Subcutaneous abdominal adipose tissue (tissue), 5 donors: ENCODE measurements at regions not wholly inside any gene's neighbourhood (a gene's known extent, or its start where the extent isn't known, plus 50 kb on each side); places are given as distances from the start of the nearest gene placed in this dataset.

Source experiments
- H3K27ac ChIP-seq: one replicate; pipeline ENCODE4 v1.7.0; 2013; ENCODE audit warnings: low read depth, mild to moderate bottlenecking, inconsistent platforms, low read length, moderate library complexity
- H3K27me3 ChIP-seq, 5 donors: one replicate each; pipeline ENCODE4 v1.7.0; 2013; ENCODE audit warnings: low read length in 5 of 5, inconsistent platforms in 1 of 5; ENCODE audit not compliant: control insufficient read depth in 5 of 5, insufficient read depth in 4 of 5
- H3K36me3 ChIP-seq, 5 donors: one replicate each; pipeline ENCODE4 v1.7.0; 2013; ENCODE audit warnings: low read length in 5 of 5; ENCODE audit not compliant: control insufficient read depth in 5 of 5, insufficient read depth in 5 of 5
- H3K4me1 ChIP-seq, 5 donors: one replicate each; pipeline ENCODE4 v1.7.0; 2013; ENCODE audit warnings: low read length in 5 of 5, mild to moderate bottlenecking in 3 of 5, moderate library complexity in 1 of 5; ENCODE audit not compliant: control insufficient read depth in 5 of 5, insufficient read depth in 5 of 5
- H3K4me3 ChIP-seq, 5 donors: one replicate each; pipeline ENCODE4 v1.7.0; 2013; ENCODE audit warnings: low read length in 5 of 5, low read depth in 1 of 5
- H3K9ac ChIP-seq, 5 donors: one replicate each; pipeline ENCODE4 v1.7.0; 2013; ENCODE audit warnings: low read length in 5 of 5, mild to moderate bottlenecking in 4 of 5, moderate library complexity in 3 of 5
- H3K9me3 ChIP-seq, 5 donors: one replicate each; pipeline ENCODE4 v1.7.0; 2013; ENCODE audit warnings: low read length in 5 of 5; ENCODE audit not compliant: control insufficient read depth in 5 of 5
- donor health status: healthy.
- donor health status: healthy.
- donor health status: healthy.
- donor health status: healthy.
- donor health status: healthy.

DNA sequence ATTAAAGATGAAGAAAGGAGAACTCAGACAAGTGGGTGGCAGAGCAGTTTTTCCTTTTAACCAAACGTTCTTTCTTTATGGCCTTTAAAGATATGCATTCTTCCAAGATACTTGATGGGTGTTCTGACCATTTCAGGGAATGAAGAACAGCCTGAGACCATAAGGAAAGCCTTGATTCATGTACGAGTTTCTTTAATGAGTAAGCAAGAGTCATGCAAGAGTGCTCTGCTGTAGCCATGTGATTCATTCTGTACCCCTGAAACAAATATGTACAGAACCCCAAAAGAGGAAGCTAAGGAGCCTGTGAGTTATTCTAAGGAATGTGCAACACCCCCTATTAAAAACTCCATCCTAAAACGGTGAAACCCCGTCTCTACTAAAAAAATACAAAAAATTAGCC is 372.8 kb downstream of the MTX2 start:
- Histone ChIP-seq H3K9ac (no peak overlapping the region), H3K9me3 (no peaks in the 10 kb centered on the region), H3K27ac (no peak overlapping the region), H3K4me3 (no peak overlapping the region), H3K27me3 (peaks cover 0 to 12% (median 4%) of the 10 kb centered on the region in 5 donors), H3K4me1 (peaks cover 0 to 11% (median 9%) of the 10 kb centered on the region in 5 donors), H3K36me3 (no peaks in the 10 kb centered on the region)

DNA sequence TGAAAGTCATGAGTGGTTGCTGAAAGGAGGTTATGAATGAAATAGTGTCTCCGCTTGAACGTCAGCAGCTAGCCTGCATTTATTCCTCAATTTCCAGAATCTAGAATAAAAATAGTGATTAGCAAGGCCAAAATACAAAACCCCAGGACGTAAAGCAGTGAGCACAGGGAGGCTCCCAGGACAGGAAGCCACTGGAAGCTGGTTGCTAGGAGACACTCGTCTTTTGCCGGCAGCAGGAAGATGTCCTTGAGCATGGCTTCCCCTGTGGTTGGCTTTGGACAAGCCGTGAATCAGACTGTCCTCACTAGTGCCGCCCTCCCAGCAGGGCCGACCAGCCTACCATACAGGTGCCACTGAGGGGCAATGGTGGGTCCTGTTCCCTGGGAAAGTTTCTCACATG is 374.4 kb downstream of the MTX2 start:
- H3K4me1 ChIP-seq, result peaks cover 0 to 4% (median 0%) of the 10 kb centered on the region in 5 donors
- no peaks in the 10 kb centered on the region for H3K9me3 ChIP-seq
- peaks cover 0 to 12% (median under 1%) of the 10 kb centered on the region in 5 donors for H3K27me3 ChIP-seq
- no peak overlapping the region for H3K27ac ChIP-seq
- H3K9ac ChIP-seq, result no peak overlapping the region
- no peaks in the 10 kb centered on the region for H3K36me3 ChIP-seq
- no peak overlapping the region for H3K4me3 ChIP-seq

GRCh38 chr2:176645494-176645893 is 376.3 kb downstream of the MTX2 start:
- no peaks in the 10 kb centered on the region for H3K36me3 ChIP-seq

GRCh38 chr2:176646033-176646615 is 376.9 kb downstream of the MTX2 start:
- no peak overlapping the region for H3K27ac ChIP-seq
- H3K9ac ChIP-seq, result no peak overlapping the region
- H3K27me3 ChIP-seq, result peaks cover 0 to 11% (median 4%) of the 10 kb centered on the region in 5 donors
- no peaks in the 10 kb centered on the region for H3K9me3 ChIP-seq
- no peak overlapping the region for H3K4me3 ChIP-seq
- H3K36me3 ChIP-seq, result no peaks in the 10 kb centered on the region
- peaks cover 0 to 4% (median 0%) of the 10 kb centered on the region in 5 donors for H3K4me1 ChIP-seq

More at GRCh38 chr2:176645494-176645893, 376.3 kb downstream of the MTX2 start:
- no peak overlapping the region for H3K9ac ChIP-seq
- H3K9me3 ChIP-seq, result no peaks in the 10 kb centered on the region
- H3K4me1 ChIP-seq, result peaks cover 0 to 4% (median 0%) of the 10 kb centered on the region in 5 donors
- H3K27me3 ChIP-seq, result peaks cover 0 to 11% (median 4%) of the 10 kb centered on the region in 5 donors
- no peak overlapping the region for H3K4me3 ChIP-seq
- no peak overlapping the region for H3K27ac ChIP-seq

GRCh38 chr2:176647325-176648165 is 378.3 kb downstream of the MTX2 start:
- no peak overlapping the region for H3K4me3 ChIP-seq
- H3K9ac ChIP-seq, result no peak overlapping the region
- H3K36me3 ChIP-seq, result no peaks in the 10 kb centered on the region
- no peak overlapping the region for H3K27ac ChIP-seq
- H3K9me3 ChIP-seq, result no peaks in the 10 kb centered on the region
- H3K4me1 ChIP-seq, result peaks cover 0 to 4% (median 0%) of the 10 kb centered on the region in 5 donors
- H3K27me3 ChIP-seq, result peaks cover 0 to 11% (median 4%) of the 10 kb centered on the region in 5 donors

DNA sequence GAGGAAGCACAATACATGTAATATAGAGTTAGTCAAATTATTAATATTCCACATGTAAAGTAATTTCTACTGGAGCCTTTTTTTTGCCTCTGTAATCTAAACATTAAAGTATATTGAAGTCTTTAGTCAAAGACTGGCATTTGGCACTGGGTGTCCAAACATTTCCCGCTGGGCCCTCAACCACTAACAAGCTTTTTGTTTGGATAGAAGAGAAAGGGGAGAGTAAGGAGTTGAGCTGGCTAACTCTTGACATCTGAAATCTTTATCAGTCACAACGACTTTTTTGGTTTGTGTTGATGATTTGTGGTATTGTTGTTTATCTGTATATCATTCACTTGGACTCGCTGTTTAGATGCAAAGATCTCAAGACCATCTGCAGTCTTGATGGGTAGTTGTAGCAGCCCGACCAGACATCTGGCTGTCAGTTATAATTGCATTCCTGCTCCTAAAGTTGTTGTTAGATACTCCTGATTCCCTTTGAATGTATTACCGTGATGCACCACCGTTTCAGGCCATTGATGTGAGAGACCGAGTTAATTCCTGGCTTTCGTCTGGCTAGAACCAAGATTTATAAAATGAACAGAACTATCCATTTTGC is 379.6 kb downstream of the MTX2 start:
- no peaks in the 10 kb centered on the region for H3K9me3 ChIP-seq
- peaks cover 0 to 2% (median 0%) of the 10 kb centered on the region in 5 donors for H3K4me1 ChIP-seq
- no peak overlapping the region for H3K4me3 ChIP-seq
- no peak overlapping the region for H3K27ac ChIP-seq
- no peak overlapping the region for H3K9ac ChIP-seq
- peaks cover 0 to 11% (median 4%) of the 10 kb centered on the region in 5 donors for H3K27me3 ChIP-seq
- no peaks in the 10 kb centered on the region for H3K36me3 ChIP-seq

DNA sequence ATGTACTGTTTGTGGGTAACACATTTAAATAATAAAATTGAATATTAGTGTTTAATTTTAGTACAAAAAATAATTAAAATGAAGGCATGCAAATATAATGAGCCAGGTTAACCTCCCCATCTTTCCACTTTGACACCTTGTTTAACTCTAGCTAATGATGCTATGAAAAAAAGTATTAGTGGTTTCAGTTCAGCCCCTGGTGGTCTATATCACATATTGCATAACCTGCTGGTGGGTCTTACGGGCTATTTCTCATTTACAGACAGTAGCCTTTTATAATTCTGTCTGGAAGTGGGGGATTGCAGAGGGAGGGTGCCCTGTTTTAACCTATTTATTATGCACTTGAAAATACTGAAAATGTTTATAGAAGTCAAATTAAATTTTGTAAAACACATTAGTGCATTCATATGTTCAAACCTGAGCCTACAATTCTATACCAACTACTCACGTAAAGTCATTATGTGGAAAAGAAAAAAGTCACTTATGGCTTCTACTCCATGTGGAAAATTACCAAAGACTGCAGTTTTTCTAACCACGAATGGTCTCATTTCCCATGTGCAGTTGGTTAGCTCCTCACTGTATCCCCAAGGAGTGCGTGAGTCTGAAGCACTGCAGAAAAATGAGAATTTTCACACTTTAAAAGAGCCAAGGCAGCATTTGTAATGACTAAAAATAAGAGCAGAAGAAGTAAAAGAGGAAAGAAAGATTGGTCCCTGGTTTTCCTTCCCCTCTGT is 381.0 kb downstream of the MTX2 start:
- H3K9me3 ChIP-seq, result no peaks in the 10 kb centered on the region
- H3K4me1 ChIP-seq, result peaks cover 0 to 5% (median 0%) of the 10 kb centered on the region in 5 donors
- H3K4me3 ChIP-seq, result no peak overlapping the region
- H3K9ac ChIP-seq, result no peak overlapping the region
- no peak overlapping the region for H3K27ac ChIP-seq
- H3K36me3 ChIP-seq, result no peaks in the 10 kb centered on the region
- peaks cover 0 to 6% (median 1%) of the 10 kb centered on the region in 5 donors for H3K27me3 ChIP-seq

DNA sequence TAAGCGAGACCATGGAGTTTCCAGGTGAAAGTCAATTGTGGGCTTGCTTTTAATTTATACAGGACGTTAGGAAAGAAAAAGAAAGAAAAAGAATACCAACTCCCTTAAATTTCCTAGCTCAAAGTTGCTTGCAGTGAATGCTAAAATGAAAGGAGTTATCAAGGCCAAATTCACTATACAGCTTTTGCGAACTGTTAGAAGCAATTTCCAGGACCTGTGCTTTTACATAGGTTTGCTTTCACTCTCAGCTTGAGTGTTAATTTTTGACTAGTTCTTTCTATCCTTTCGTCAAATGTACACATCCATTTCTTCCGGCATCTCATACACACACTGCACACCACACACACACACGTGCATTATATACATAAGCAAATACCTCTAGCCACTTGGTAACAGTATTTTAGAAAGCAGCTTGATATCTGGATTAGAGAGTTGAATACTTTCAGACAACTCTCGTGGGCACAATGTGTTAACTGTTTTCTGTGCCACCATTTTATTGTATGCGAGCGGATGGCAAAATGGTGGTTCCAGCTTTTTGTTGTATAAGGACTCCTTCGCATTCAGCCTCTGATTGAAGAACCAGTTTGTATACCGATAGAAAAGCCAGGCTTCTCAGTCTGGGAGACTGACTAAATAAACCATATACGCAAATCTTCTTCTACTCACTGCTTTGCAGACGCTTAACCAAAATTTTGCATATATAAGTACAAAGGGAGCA is 381.8 kb downstream of the MTX2 start:
- H3K27me3 ChIP-seq, result peaks cover 0 to 4% (median 0%) of the 10 kb centered on the region in 5 donors
- peaks cover 0 to 5% (median 0%) of the 10 kb centered on the region in 5 donors for H3K4me1 ChIP-seq
- H3K27ac ChIP-seq, result no peak overlapping the region
- H3K4me3 ChIP-seq, result no peak overlapping the region
- H3K9ac ChIP-seq, result no peak overlapping the region
- no peaks in the 10 kb centered on the region for H3K9me3 ChIP-seq
- H3K36me3 ChIP-seq, result no peaks in the 10 kb centered on the region
